Sciatic nerve (tissue), 2 donors: ENCODE measurements at regions not wholly inside any gene's neighbourhood (a gene's known extent, or its start where the extent isn't known, plus 50 kb on each side); places are given as distances from the start of the nearest gene placed in this dataset.

Experiments
- ATAC-seq: fragments of 200-7000 bp; cut with Tn5 transposase; one replicate; pipeline ENCODE4 v1.9.1; 2020; ENCODE audit warnings: mild to moderate bottlenecking, moderate library complexity
- DNase-seq: peaks from one replicate; pipeline ENCODE4 v3.0.0-alpha.2; 2020; ENCODE audit warnings: low spot score
- intact Hi-C: fragments of 100-400 bp; cut with DNase I; formaldehyde crosslinking; loops from one replicate; pipeline ENCODE4 v1.14.2; 2022
- donor health status: DM: no; HTN: no; CAD: no.
- donor health status: DM: no; HTN: no; CAD: no.

DNA sequence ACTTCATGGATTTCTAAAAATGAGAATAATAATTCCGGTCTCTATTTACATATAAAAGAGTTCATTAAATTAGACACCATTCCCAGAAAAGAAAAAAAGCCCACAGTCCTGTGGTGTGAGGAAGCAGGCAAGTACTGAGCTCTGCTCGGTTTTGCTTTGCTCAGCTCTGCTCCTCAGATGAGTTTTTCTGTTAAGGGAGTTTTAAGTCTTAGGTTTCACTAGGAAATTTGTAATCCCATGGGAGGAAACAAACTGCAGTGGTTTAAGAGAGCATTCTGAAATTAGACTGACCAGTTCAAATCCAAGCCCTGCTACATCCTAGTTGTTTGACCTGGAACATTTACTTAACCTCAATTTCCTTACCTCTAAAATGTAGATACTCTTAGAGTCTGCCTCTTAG is 338.6 kb upstream of the MMADHC start:
- intact Hi-C loops = no loop called here
- ATAC-seq = peak; percentile 51
- no peak for DNase-seq

DNA sequence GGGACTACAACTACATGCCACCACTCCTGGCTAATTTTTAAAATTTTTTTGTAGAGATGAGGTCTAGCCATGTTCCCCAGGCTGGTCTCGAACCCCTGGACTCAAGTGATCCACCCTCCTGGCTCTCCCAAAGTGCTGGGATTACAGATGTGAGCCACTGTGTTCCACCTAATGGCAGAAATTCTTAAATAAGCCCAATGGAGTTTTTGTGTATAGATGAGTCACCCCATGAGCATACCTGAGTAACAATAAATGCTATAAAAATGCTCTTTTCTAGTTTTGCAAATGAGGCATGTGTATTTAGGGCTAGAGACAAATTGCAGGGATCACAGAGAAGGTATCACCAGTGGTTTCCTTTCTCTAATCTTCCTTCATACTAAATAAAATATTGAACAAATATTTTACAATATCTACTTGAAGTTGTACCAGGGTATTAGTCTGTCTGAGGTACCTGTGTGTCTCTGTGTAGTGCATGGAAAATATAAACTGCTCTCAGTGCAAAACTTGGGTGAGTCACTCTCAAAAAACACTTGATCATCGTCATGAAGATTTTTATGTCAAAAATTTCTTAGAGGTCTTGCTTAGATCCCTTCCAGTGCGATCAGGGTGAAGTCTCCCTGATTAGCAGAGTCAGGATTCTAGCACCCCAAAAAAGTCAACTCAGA is 337.1 kb upstream of the MMADHC start:
- DNase-seq (no peak), ATAC-seq (no peak)
- intact Hi-C loops = no loop called here

DNA sequence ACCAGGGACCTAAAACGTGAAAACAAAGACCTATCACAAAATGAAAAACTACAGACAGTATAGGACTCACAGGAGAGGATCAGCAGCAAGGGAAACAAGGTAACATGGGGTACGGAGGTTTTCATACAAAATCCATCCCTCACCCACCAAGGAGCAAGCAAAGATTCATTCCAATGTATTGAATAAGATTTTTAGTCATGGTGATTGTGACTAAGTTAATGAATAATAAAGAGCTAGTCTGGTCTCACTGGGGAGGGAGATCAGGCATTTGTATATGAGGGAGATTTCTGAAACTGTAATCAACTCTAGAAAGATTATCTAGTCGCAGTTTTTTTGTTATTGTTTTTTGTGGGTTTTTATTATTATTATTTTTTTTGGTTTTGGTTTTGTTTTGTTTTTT is 336.5 kb upstream of the MMADHC start:
- ATAC-seq = no peak
- intact Hi-C loops = no loop called here
- no peak for DNase-seq

DNA sequence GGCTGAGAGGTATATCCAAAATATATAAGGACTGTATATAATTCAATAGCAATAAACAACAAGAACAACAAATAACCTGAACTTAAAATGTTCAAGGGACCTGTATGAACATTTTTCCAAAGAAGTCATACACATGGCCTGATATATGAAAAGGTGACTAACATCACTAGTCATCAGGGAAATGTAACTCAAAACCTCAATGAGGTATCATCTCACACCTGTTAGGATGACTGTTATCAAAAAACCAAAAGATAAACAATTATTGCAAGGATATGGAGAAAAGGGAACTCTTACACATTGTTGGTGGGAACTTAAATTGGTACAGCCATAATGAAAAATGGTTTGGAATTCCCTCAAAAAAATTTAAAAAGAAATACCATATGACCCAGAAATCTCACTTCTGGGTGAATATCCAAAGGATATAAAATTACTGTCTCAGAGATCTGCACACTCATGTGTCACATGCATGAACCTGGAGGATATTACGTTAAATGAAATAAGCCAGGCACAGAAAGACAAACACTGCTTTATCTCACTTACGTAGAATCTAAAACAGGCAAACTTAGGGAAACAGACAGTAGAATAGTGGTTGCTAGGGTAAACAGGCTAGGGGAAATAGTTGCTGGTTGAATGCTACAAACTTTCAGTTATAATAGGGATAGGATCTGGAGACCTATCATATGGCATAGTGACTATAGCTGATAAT is 334.5 kb upstream of the MMADHC start:
- intact Hi-C loops = no loop called here
- ATAC-seq (no peak), DNase-seq (no peak)

DNA sequence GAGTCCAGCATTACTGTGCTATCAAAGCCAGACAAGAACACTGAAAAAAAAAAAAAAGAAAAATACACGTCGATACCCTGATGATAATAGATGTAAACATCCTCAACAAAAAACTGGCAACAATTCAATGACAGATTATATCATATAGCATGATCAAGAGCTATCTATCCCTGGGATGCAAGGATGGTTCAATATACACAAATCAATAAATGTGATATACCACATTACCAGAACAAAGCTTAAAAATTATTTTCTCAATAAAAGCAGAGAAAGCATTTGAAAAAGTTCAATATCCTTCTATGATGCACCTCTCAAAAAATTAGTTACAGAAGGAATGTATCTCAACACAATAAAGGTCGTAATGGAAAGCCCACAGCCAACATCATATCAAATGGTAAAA is 332.8 kb upstream of the MMADHC start:
- intact Hi-C loops = no loop called here
- DNase-seq (no peak), ATAC-seq (no peak)

DNA sequence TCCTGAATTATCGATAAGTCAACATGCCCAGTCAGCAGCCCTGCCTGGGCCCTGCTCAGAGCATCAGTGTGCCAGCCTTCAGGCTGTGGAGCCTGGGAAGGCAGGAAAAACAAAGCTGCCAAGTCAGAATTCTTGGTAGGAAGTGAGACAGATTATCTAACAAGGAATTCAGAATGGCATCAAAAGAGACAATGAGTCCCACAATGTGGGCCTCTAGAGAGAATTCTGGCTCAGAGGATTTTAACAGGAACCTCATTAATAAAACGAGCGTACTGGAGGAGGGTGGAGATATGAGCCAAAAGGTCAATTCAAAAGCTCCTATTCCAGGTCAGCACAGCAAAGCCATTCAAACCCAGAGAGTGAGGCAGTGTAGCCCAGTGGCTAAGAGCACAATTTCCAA is 327.6 kb upstream of the MMADHC start:
- intact Hi-C loops = no loop called here
- no peak for ATAC-seq
- no peak for DNase-seq

DNA sequence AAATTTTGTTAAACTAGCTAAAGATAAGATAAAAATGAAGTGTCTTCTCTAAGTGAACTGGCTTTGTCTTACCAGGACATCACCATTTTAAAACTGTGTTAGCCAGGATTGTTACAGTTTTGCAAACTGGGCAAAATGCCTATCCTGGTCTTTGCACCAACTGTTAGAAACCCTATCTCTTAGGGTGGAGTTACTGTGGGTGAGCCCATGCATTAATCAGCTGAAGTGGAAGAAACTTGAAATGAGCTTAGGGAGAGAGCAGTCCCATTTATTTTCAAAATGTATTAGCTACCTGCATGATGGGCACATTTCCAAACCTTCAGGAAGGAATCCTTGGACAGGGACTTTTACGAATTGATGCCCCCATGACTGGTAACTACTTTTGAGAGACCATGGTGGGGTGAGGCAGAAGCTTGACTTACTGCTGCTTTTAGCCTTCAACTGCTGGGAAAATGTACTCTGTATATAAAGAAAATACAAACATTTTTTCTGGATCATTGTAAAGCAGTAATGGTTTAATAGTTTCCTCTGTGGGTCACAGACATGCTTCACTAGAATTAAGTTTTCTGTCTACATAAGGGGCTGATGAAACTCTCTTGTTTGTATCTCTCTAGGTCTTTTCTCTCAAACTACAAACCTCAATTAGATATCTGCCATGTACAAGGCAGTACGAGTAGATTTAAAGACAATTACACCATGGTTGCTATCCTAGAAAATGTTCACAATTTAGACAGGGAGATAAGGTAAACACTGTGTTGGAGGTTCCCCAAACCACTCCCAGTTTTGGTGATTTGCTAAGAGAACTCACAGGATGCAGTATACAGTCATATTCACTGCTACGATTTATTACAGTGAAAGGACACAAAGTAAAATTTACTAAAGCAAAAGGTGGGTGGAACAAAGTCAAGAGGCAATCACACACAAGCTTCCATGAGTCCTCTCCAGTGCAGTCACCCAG is 321.4 kb upstream of the MMADHC start:
- ATAC-seq = no peak
- no peak for DNase-seq
- intact Hi-C loops = no loop called here

DNA sequence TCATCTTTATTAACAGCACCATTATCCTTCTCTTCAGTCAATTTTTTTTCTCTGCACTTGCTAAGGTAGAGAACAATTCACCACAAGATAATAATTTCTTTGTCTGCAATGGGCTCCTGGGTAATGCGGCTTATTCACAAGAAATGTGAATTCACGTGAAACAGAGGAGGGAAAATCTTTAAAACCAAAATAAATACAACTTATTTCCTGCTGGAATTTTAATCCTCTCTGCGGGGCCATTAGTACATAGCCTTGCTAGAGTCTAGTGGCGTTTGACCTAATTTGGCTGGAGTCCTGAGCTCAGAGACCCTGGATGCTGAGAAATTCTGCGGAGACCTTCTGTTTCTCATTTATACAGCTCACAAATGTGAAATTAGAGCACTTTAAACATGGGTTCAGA is 319.3 kb upstream of the MMADHC start:
- no peak for DNase-seq
- ATAC-seq = peak; percentile 59

DNA sequence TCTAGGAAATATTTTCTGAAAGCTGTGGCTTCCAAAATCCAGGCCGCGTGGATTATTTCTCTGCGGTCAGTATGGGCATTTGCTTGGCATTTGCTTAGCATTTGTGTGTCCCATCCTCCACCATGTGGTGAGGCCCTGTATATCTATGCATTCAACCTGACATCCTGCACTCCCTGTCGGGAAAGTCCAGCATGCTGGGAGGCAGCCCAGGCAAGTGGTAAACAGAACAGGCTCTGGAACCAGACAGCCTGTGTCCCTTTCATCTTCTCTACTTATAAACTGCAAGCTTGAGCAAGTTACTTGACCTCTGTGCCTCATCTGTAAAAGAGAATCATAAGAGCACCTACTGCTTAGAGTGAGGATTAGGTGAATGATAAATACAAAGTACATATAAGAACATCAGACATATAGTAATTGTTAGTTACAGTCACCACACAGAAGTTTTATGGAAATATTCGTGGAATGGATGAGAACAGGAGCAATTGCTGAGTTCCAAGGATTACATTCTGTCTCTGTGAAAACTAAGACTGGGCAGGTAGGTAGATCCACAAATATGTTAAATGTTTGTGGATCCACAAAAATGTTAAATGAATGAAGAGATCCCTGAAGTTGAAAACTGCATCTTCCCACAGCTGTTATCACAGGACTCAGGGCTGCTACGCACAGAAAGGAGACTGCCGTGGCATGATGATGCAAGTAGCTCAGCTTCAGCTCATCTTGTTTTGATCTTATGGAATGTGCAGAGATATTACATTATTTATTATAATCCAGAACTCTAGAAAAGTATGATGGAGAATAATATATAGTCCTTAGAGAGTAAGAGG is 317.0 kb upstream of the MMADHC start:
- ATAC-seq (no peak), DNase-seq (no peak)
- intact Hi-C loops = no loop called here

More for the DNA sequence above, 319.3 kb upstream of the MMADHC start:
- intact Hi-C loops = no loop called here

DNA sequence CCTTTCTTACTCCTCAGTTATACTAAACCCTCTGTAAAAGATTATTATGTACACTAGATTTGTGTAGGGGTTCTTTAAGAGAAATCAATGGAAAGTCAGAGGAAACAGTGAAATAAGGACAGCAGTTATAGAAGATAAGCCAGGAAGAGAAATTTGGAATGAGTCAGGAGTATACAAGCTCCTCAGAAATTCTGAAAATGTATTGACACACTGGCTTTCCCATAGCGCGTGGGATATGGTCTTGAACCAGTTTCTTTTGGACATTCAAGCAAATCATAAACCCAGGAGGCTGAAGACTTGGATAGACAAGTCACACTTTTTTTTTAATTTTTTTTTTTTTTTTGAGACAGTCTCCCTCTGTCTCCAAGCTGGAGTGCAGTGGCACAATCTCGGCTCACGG is 316.1 kb upstream of the MMADHC start:
- ATAC-seq (no peak), DNase-seq (no peak)
- intact Hi-C loops = no loop called here

DNA sequence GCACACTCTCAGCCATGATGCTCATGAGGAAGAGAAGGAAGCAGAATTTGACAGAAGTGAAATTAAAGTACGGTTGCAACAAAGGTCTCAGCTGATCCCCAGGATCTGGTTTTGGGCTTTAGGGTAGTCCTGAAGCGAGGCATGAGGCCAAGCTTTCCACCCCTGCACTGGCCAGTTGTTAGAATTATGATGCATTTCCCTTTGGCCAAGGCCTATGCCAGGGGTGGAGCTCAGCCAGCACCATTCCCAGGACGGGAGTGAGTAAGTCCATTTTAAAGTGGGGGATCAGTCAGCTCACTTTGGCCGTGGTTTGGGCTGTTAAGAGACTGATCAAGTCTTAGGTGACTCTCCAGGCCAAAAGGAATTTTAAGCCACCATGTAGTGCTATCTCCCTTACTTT is 314.5 kb upstream of the MMADHC start:
- DNase-seq (no peak), ATAC-seq (no peak)
- intact Hi-C loops = no loop called here

DNA sequence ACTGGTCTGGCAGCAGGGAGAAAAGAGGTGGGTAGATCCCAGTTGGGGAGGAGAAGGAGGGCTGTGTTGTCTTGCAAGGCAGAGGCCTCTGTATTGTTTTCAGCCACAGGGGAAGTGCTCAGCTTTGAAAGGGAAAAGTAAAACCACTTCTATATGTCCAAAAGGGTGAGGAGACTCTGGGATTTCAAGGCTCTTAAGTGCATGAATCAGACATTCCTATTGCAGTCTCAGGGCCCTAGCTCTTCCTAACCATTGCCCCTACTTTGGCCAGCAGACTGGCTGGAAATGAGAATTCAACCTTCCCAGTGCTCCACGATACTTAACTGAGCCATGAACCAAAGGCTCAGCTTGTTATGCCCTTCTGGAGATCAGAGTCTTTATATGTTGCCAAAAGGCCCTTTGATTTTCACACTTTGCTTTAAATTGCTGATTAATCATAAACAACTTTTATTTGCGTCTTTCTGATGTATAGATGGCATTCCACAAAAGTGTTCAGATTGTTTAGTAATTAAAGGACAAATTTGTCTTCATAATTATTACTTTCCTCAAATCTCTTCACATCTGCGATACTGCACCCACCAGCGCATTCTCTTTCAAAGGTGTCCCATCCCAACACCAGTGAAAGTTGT is 313.8 kb upstream of the MMADHC start:
- no peak for DNase-seq
- intact Hi-C loops = no loop called here
- ATAC-seq = no peak

DNA sequence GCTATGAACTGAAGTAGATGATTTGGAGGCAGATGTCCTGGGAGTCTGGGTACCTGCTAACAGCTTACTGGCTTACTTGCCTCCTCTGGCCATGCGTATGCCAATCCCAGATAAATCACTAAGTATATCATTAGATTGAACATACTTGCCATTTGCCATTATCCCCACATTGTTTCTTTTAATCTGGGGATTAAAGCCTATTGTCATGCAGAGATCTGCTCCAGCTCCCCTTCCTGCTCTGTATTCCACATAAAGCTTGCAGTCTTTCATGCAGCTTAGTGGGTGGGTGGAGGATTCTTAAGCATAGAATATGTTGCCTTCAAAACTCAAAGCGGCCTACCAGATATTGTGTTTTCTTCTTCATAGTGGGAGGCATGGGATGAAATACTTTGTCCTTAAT is 311.8 kb upstream of the MMADHC start:
- DNase-seq (no peak), ATAC-seq (no peak)
- intact Hi-C loops = no loop called here

DNA sequence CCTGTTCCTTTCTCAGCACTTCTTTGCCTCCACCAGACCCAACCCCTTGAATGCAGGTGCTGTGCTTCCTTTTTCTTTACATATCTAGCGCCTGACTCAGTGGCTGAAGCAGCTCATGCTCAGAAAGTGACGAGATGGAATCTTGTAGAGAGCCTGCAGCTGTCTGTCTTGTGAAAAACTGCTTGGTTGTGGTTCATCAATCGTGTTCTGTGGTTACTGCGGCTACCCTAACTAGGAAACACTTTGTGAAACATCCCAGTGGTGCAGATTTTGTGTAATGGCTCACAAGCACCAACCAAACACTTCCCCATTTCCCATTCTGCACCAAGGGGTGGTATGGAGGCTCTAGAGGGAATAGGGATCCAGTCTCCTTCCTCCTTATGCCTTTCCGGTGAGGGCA is 307.2 kb upstream of the MMADHC start:
- intact Hi-C loops = loop anchor here (5.0 kb wide), 1 partner anchor 1628 kb away; no protein-coding TSS in a partner anchor
- DNase-seq (no peak), ATAC-seq (peak; percentile 69)

DNA sequence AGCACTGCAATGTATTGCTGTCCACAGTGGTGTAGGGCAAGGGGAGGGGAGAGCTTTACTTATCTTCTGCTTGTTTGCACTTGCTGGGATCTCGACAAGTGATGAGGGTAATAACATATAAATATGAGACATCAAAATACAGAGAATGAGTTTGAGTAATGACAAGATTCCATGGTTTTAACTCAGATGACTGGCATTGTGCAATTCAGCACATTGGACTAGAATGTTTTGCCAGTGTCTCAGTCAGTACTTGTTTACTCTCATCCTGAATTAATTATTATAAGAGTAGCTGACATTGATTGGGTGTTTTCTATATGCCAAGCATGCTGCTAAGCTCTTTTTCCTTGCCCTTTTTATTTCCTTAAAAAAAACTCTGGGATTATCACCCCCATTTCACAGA is 306.7 kb upstream of the MMADHC start:
- intact Hi-C loops = loop anchor here (5.0 kb wide), 1 partner anchor 1628 kb away; no protein-coding TSS in a partner anchor
- ATAC-seq (no peak), DNase-seq (no peak)

DNA sequence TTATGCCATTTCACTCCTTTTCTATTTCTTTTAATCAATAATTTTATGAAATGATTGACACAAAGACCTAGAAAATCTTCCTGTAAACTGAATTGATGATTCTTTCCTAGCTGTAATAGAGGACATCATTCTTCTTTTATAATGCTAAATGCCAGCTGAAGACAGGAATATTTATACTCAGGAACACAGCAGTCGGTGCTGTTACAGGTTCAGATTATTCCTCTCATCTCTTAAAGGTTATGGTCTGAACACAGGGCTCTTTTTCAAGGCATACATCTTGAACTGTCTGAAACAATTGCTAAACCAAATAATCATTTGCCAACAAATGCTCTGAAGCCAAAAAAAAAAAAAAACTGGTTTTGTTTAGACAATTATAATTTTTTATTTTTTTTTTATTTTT is 305.0 kb upstream of the MMADHC start:
- intact Hi-C loops = loop anchor here (5.0 kb wide), 1 partner anchor 1630 kb away; no protein-coding TSS in a partner anchor
- DNase-seq (no peak), ATAC-seq (no peak)

DNA sequence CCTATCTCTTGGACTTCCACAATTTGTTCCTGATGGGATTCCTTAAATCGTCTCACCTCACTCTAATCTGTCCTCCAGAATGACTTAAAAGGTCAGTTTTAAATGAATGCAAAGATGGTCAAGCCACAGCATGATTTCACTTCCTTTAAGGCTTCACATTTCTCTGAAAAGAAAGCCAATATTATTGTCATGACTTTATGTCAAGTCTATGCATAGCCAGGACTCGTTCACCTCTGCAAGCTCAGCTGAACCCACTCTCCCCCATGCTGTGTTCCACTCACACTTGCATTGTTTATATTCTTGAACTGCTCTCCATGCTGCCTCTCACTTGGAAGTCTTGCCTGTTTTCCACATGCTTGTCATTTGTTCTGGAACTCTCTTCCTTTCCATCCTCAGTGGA is 298.4 kb upstream of the MMADHC start:
- DNase-seq (no peak), ATAC-seq (no peak)
- intact Hi-C loops = no loop called here

DNA sequence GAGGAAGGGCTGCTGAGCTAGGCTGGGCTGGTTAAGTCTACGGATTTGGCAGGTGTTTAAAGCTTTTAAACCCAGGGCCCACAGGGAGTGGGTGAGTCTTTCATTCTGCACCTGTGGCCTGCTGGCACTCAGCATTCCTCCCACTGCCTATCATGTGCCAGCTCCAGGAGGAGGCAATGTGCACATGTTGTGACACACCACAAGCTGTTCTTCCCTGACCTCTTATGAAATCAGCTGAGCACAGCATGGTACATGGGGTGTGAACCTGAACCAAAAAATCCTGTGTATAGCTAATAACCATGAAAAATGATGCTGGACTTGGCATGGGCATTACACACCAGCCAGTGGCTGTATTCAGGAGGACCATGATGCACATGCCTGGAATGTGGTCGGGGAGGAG is 297.9 kb upstream of the MMADHC start:
- intact Hi-C loops = no loop called here
- ATAC-seq = no peak
- DNase-seq = no peak

DNA sequence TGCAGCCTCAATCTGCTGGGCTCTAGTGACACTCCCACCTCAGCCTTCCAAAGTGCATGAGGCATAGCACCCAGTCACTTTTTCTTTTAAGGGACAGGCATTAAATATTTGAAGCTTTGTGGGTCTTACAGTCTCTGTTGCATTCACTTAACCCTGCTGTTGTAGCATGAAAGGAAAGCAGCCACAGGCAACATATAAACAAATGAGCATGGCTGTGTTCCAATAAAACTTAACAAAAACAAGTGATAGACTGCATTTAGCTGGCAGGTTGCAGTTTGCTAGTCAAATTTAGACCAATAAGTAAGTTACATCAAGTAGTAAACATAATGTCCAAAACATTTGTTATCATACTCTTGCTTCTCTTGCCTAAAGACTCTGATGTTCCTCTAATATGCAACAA is 297.3 kb upstream of the MMADHC start:
- no peak for DNase-seq
- ATAC-seq = no peak
- intact Hi-C loops = no loop called here
